K562 (cell line): ENCODE measurements at regions not wholly inside any gene's neighbourhood (a gene's known extent, or its start where the extent isn't known, plus 50 kb on each side); places are given as distances from the start of the nearest gene placed in this dataset.

Experiments
- ATAC-seq: fragments of 200-7000 bp; cut with Tn5 transposase; 3 replicates; pipeline ENCODE4 v1.9.1; 2020; ENCODE audit warnings: moderate library complexity
- BruUV-seq: library from RNA; stranded (reverse); fragments of 400-500 nt; replicated peaks from 2 replicates; lab custom pipeline; 2021; lab: Mats Ljungman, UMichigan
- CTCF ChIA-PET: fragments of 300-600 bp; formaldehyde crosslinking; extraction: SDS; loops from one replicate; lab custom pipeline; 2021; ENCODE audit warnings: low intra/inter-chr PET ratio; lab: Yijun Ruan, JAX
- POLR2A ChIA-PET: fragments of 300-600, 350-650 bp; sonication (Branson Sonifier 250); formaldehyde crosslinking; extraction: SDS; loops from one replicate; lab custom pipeline; 2021; ENCODE audit warnings: antibody characterized with exemption, inconsistent platforms; lab: Yijun Ruan, JAX
- DNase-seq, 4 experiments: peaks; one replicate each; pipeline versions ENCODE4 v3.0.0 to v3.0.0-alpha.2; 2011 to 2018; ENCODE audit warnings: low spot score in 3 of 4, mixed read lengths in 3 of 4; ENCODE audit errors: extremely low read depth in 1 of 4
- FAIRE-seq: peaks from 2 replicates; lab custom pipeline; 2011; peaks lifted over from hg19 to GRCh38; lab: Jason Lieb, UNC
- H2AFZ ChIP-seq: 2 replicates; pipeline ENCODE4 v1.6.0; 2011; ENCODE audit warnings: low read depth, low read length, control low read depth, inconsistent platforms
- H3K27ac ChIP-seq: fragments of 200-600 bp; 3 replicates; pipeline ENCODE4 v1.8.0; 2011; ENCODE audit warnings: low read depth, mild to moderate bottlenecking, control low read depth, inconsistent platforms, low read length, moderate library complexity, mixed read lengths; ENCODE audit errors: extremely low read depth
- H3K27me3 ChIP-seq, 2 experiments: fragments of 300-600 bp in 1 of 2; 2 replicates in 1 of 2; 3 replicates in 1 of 2; pipeline versions ENCODE4 v1.6.0 to v1.8.0; 2011; ENCODE audit warnings: inconsistent platforms in 2 of 2, low read length in 2 of 2, mild to moderate bottlenecking in 1 of 2, mixed read lengths in 1 of 2, moderate library complexity in 1 of 2; ENCODE audit not compliant: control insufficient read depth in 2 of 2, insufficient read depth in 2 of 2
- H3K36me3 ChIP-seq: fragments of 300-600 bp; 3 replicates; pipeline ENCODE4 v1.8.0; 2011; ENCODE audit warnings: mild to moderate bottlenecking, low read length, inconsistent platforms; ENCODE audit not compliant: control insufficient read depth, insufficient read depth
- H3K4me1 ChIP-seq, 2 experiments: fragments of 200-600 bp in 1 of 2; replicated peaks in 1 of 2; 2 replicates in 1 of 2; 3 replicates in 1 of 2; pipeline versions ENCODE4 v1.5.1 to v1.8.0; 2011; ENCODE audit warnings: inconsistent platforms in 2 of 2, low read length in 2 of 2, mild to moderate bottlenecking in 1 of 2, mixed read lengths in 1 of 2, moderate library complexity in 1 of 2; ENCODE audit not compliant: control insufficient read depth in 2 of 2, insufficient read depth in 2 of 2
- H3K4me2 ChIP-seq: 2 replicates; pipeline ENCODE4 v1.6.1; 2011; ENCODE audit warnings: low read length, control low read depth, inconsistent platforms, mixed read lengths; ENCODE audit not compliant: insufficient read depth
- H3K4me3 ChIP-seq: fragments of 200-600 bp; sonication (generic), shearing (Covaris generic); 2 replicates; pipeline ENCODE4 v1.5.1; 2016; ENCODE audit warnings: control low read depth, inconsistent platforms
- H3K79me2 ChIP-seq: fragments of 200-600 bp; 3 replicates; pipeline ENCODE4 v1.8.0; 2011; ENCODE audit warnings: low read length, inconsistent platforms; ENCODE audit not compliant: control insufficient read depth, insufficient read depth
- H3K9ac ChIP-seq, 2 experiments: 2 replicates each; pipeline versions ENCODE4 v1.6.0 to v1.6.1; 2011; ENCODE audit warnings: low read depth in 2 of 2, low read length in 2 of 2, control low read depth in 1 of 2, inconsistent platforms in 1 of 2, mild to moderate bottlenecking in 1 of 2, mixed read lengths in 1 of 2; ENCODE audit not compliant: insufficient read depth in 1 of 2
- H3K9me1 ChIP-seq: one replicate; pipeline ENCODE4 v1.6.0; 2011; ENCODE audit warnings: inconsistent platforms, mild to moderate bottlenecking, low read length, moderate library complexity; ENCODE audit not compliant: control insufficient read depth, insufficient read depth
- H3K9me3 ChIP-seq: replicated peaks from 2 replicates; pipeline ENCODE4 v1.5.1; 2011; ENCODE audit warnings: low read depth, low read length, inconsistent platforms; ENCODE audit not compliant: control insufficient read depth, insufficient read depth
- H4K20me1 ChIP-seq: replicated peaks from 2 replicates; pipeline ENCODE4 v1.6.1; 2011; ENCODE audit warnings: low read length, inconsistent platforms, mixed read lengths; ENCODE audit not compliant: control insufficient read depth, insufficient read depth
- ARID2 ChIP-seq: fragments of 450-650 bp; IDR thresholded peaks from 2 replicates; pipeline ENCODE4 v1.6.1; 2017; ENCODE audit warnings: antibody characterized with exemption, mild to moderate bottlenecking
- CLOCK ChIP-seq: fragments of 250-450 bp; sonication (Bioruptor Pico); IDR thresholded peaks from 2 replicates; pipeline ENCODE4 v1.4.0; 2020; ENCODE audit warnings: mild to moderate bottlenecking, moderate library complexity, borderline replicate concordance
- CREB1 ChIP-seq, 2 experiments: sonication (generic) in 1 of 2; formaldehyde crosslinking in 1 of 2; IDR thresholded peaks; 2 replicates each; pipeline versions ENCODE4 v1.6.1 to v1.8.0; 2012 to 2022; ENCODE audit warnings: inconsistent platforms in 1 of 2, mild to moderate bottlenecking in 1 of 2, missing genetic modification reagents in 1 of 2, moderate library complexity in 1 of 2
- ESRRA ChIP-seq: fragments of 450-650 bp; IDR thresholded peaks from 2 replicates; pipeline ENCODE4 v1.6.1; 2014; ENCODE audit warnings: low read depth, mild to moderate bottlenecking, moderate library complexity, borderline replicate concordance
- KLF16 ChIP-seq: IDR thresholded peaks from 2 replicates; pipeline ENCODE4 v1.6.1; 2016; ENCODE audit warnings: antibody characterized with exemption
- L3MBTL2 ChIP-seq: fragments of 450-650 bp; IDR thresholded peaks from 2 replicates; pipeline ENCODE4 v1.6.1; 2016; ENCODE audit warnings: mild to moderate bottlenecking, moderate library complexity
- MBD2 ChIP-seq: sonication (generic); IDR thresholded peaks from 2 replicates; pipeline ENCODE4 v1.6.1; 2016; ENCODE audit warnings: low read depth, borderline replicate concordance
- MTF1 ChIP-seq: fragments of 250-450 bp; sonication (Bioruptor Pico); IDR thresholded peaks from 2 replicates; pipeline ENCODE4 v1.9.0; 2021; ENCODE audit warnings: moderate library complexity, mild to moderate bottlenecking, inconsistent platforms, borderline replicate concordance
- RCOR1 ChIP-seq, 2 experiments: IDR thresholded peaks; 2 replicates each; pipeline ENCODE4 v1.6.1; 2012; ENCODE audit warnings: low read depth in 2 of 2, low read length in 2 of 2, borderline replicate concordance in 1 of 2, improper control_type of control experiment in 1 of 2
- SPI1 ChIP-seq: IDR thresholded peaks from 2 replicates; pipeline ENCODE4 v1.6.1; 2011; ENCODE audit warnings: low read depth, low read length, control low read depth, borderline replicate concordance
- ZBTB11 ChIP-seq, 3 experiments: fragments of 200-800 bp in 1 of 3; fragments of 250-450 bp in 1 of 3; fragments of 450-650 bp in 1 of 3; sonication (Bioruptor Pico) in 1 of 3; sonication (Bioruptor generic) in 1 of 3; formaldehyde crosslinking in 1 of 3; IDR thresholded peaks; 2 replicates each; pipeline versions ENCODE4 v1.6.1 to v1.8.0; 2016 to 2022; ENCODE audit warnings: mild to moderate bottlenecking in 2 of 3, missing genetic modification characterization in 2 of 3, missing compliant biosample characterization in 1 of 3, moderate library complexity in 1 of 3
- ZFP91 ChIP-seq: sonication (generic); formaldehyde crosslinking; IDR thresholded peaks from 2 replicates; pipeline ENCODE4 v1.8.0; 2022; ENCODE audit warnings: mild to moderate bottlenecking, missing genetic modification reagents
- ZNF24 ChIP-seq: fragments of 450-650 bp; IDR thresholded peaks from 2 replicates; pipeline ENCODE4 v1.6.1; 2016
- WGBS: fragments of 100-300 bp; shearing (Covaris generic); methylation state at CpG from one replicate; pipeline ENCODE4 v1.1.6; 2016; ENCODE audit warnings: low coverage, mixed read lengths; ENCODE audit not compliant: insufficient coverage; ENCODE audit errors: missing lambda C conversion rate; 5-methylcytosine and 5-hydroxymethylcytosine counted together
- in situ Hi-C: fragments of 300-500 bp; cut with MboI; formaldehyde crosslinking; loops from 4 replicates; pipeline ENCODE4 v1.15.0; 2018; ENCODE audit warnings: inconsistent platforms, mixed read lengths
- intact Hi-C: fragments of 100-400 bp; cut with micrococcal nuclease; formaldehyde crosslinking; loops from 2 replicates; pipeline ENCODE4 v1.14.2; 2022

GRCh38 chr12:12010277-12011039, 60.3 kb upstream of the BCL2L14 start:
- no peak overlapping the region for H3K27ac ChIP-seq
- H3K9me1 ChIP-seq: no peaks in the 10 kb centered on the region
- H3K4me2 ChIP-seq: peak overlapping the region; percentile 25; the same call in 1 of the 2 replicates
- H2AFZ ChIP-seq: peak overlapping the region; percentile 59; the same call in 1 of the 2 replicates
- H3K9me3 ChIP-seq: no peaks in the 10 kb centered on the region
- DNase-seq (no peak), FAIRE-seq (no peak), ATAC-seq (no peak)
- CTCF ChIA-PET: no interaction called here
- POLR2A ChIA-PET: interaction anchor here (0.7 kb wide), 1 partner anchor 393 kb away, joined by 3 read pairs; no protein-coding TSS in a partner anchor
- H3K27me3 ChIP-seq: peaks cover 0 to 10% of the 10 kb centered on the region in 2 experiments; a peak in 2 of 5 replicates
- H4K20me1 ChIP-seq: no peaks in the 10 kb centered on the region
- in situ Hi-C loops: no loop called here
- 6% methylated on average over 18 of the region's 18 CpGs for WGBS
- H3K4me3 ChIP-seq: no peak overlapping the region
- peaks cover 4 to 7% of the 10 kb centered on the region in 2 experiments; a peak in 3 of 5 replicates for H3K4me1 ChIP-seq
- no peaks in the 10 kb centered on the region for H3K79me2 ChIP-seq
- H3K9ac ChIP-seq: no peak overlapping the region; a peak in 1 of 4 replicates
- BruUV-seq: no TSS peak
- H3K36me3 ChIP-seq: no peaks in the 10 kb centered on the region
- intact Hi-C loops: loop anchor here (10.0 kb wide), 1 partner anchor 276 kb away; no protein-coding TSS in a partner anchor
- TF ChIP-seq ZBTB11 (CRISPR knock-in tag; IDR thresholded peaks at IDR 0.05): peak in 1 of 3 experiments; percentile 24; a peak in 1 of 6 replicates
- TF ChIP-seq ARID2: no peak
- no peak for TF ChIP-seq CLOCK (CRISPR knock-in tag)
- no peak for TF ChIP-seq KLF16
- 0 out of 4 replicates have a peak, but pooled peaks of 1 of the 2 experiments have one; percentile 13 for TF ChIP-seq RCOR1 (IDR thresholded peaks at IDR 0.05; ENCODE audit: borderline replicate concordance in 1 of 2, low read depth in 2 of 2, low read length in 2 of 2)
- peak; percentile 64 for TF ChIP-seq ZFP91 (CRISPR knock-in tag)
- peak; percentile 27; the same call in 1 of the 2 replicates for TF ChIP-seq ESRRA
- peak; percentile 69 for TF ChIP-seq L3MBTL2
- no peak for TF ChIP-seq MBD2
- no peak for TF ChIP-seq MTF1 (CRISPR knock-in tag)
- TF ChIP-seq SPI1: peak; percentile 60; the same call in 1 of the 2 replicates
- no peak for TF ChIP-seq CREB1 (IDR thresholded peaks at IDR 0.05)
- no peak for TF ChIP-seq CREB1 (CRISPR knock-in tag; IDR thresholded peaks at IDR 0.05)
- no peak for TF ChIP-seq ZNF24
